ENCODE measurements at regions not wholly inside any gene's neighbourhood (a gene's known extent, or its start where the extent isn't known, plus 50 kb on each side); places are given as distances from the start of the nearest gene placed in this dataset.

DNA sequence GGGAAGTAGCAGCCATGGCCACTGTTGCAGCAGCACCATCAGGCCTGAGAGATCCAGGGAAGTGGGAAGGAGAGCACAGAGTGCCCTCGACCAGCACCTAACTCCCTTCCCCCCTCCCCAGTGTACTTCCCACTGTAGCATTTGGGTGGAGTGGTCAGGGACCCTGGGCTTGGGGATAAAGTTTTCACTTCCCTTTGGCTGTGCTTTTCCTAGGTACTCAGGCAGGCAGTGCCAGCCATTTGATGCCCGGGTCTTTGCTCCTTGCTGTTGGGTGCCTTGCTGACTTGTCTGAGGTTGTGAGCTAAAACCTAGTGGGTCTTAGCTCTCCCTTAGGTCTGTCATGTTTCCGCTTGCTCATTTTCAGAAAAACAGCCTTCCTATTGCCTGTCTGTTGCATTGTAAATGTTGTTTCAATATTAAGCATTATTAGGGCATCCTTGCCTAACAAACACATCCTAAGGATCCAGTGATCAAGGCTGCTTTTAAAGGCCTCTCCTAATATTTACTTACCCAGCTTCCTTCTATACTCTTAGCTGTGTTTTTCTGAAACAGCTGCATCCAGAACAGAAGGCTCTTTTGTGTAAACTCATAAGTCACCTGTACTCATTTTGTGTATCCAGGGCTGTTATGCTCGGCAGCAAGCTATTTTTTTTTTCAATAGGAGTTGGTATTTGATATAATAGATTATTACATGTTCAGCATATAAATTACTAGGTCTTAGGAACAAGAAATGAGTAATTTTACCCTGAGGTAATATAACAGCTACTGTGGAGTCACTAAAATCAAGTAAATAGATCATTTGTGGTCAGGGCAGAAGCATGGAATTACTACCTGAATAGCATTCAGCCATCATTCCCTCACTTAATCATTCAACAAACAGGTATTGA is 418.6 kb upstream of the PROX1 start:
- Histone ChIP-seq H3K4me3 (ENCODE audit: control extremely low read depth in 1 of 5, extremely low read depth in 1 of 5, insufficient read depth in 1 of 5, low read depth in 2 of 5, low read length in 4 of 5) (no peak overlapping the region), H3K36me3 (replicated peaks in 1 of 2; ENCODE audit: control extremely low read depth in 1 of 2, control insufficient read depth in 1 of 2, extremely low read depth in 1 of 2, insufficient read depth in 2 of 2, low read length in 1 of 2) (no peaks in the 10 kb centered on the region), H3K9ac (ENCODE audit: low read length) (no peak overlapping the region), H2AFZ (ENCODE audit: insufficient read depth, low read depth, low read length, poor library complexity, severe bottlenecking) (no peak overlapping the region), H3K4me2 (replicated peaks; ENCODE audit: low read depth, low read length, poor library complexity, severe bottlenecking) (no peak overlapping the region), H3K79me2 (ENCODE audit: control insufficient read depth, insufficient read depth, low read length) (no peaks in the 10 kb centered on the region), H3K9me3 (ENCODE audit: control extremely low read depth in 1 of 3, control insufficient read depth in 2 of 3, insufficient read depth in 1 of 3, low read length in 2 of 3) (peaks cover 1 to 3% (median 3%) of the 10 kb centered on the region in 3 donors), H3K27ac (ENCODE audit: low read length in 2 of 2) (no peak overlapping the region), H3K27me3 (replicated peaks in 1 of 4; ENCODE audit: control extremely low read depth in 1 of 4, control insufficient read depth in 3 of 4, insufficient read depth in 4 of 4, low read length in 3 of 4) (no peaks in the 10 kb centered on the region), H3K4me1 (ENCODE audit: control insufficient read depth in 2 of 2, insufficient read depth in 2 of 2, low read length in 2 of 2) (no peaks in the 10 kb centered on the region), H4K20me1 (ENCODE audit: control insufficient read depth, insufficient read depth, low read length, poor library complexity, severe bottlenecking) (no peaks in the 10 kb centered on the region)
- Mint-ChIP-seq H3K4me1 (no peaks in the 10 kb centered on the region), H3K4me3 (no peak overlapping the region), H3K27ac (no peak overlapping the region), H3K9me3 (ENCODE audit: insufficient read depth) (peaks cover 8% of the 10 kb centered on the region), H3K27me3 (peaks cover 4% of the 10 kb centered on the region)
- DNase-seq: no peak
- ChIA-PET CTCF (no interaction called here), POLR2A (no interaction called here)
- 89% methylated on average over 1 of the region's 4 CpGs for WGBS (ENCODE audit: insufficient coverage)
- no peak for ATAC-seq (ENCODE audit: low read depth)
- intact Hi-C loops (cut with micrococcal nuclease): no loop called here
- TF ChIP-seq, protein P1, sequence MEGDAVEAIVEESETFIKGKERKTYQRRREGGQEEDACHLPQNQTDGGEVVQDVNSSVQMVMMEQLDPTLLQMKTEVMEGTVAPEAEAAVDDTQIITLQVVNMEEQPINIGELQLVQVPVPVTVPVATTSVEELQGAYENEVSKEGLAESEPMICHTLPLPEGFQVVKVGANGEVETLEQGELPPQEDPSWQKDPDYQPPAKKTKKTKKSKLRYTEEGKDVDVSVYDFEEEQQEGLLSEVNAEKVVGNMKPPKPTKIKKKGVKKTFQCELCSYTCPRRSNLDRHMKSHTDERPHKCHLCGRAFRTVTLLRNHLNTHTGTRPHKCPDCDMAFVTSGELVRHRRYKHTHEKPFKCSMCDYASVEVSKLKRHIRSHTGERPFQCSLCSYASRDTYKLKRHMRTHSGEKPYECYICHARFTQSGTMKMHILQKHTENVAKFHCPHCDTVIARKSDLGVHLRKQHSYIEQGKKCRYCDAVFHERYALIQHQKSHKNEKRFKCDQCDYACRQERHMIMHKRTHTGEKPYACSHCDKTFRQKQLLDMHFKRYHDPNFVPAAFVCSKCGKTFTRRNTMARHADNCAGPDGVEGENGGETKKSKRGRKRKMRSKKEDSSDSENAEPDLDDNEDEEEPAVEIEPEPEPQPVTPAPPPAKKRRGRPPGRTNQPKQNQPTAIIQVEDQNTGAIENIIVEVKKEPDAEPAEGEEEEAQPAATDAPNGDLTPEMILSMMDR (IDR thresholded peaks at IDR 0.05): no peak
- TF ChIP-seq EZH2 (IDR thresholded peaks at IDR 0.05; ENCODE audit: borderline replicate concordance, insufficient read depth, low read depth, low read length, poor library complexity, severe bottlenecking): no peak

- H3K27me3 Mint-ChIP-seq: peaks cover 4% of the 10 kb centered on the region
- Histone ChIP-seq H4K20me1 (ENCODE audit: control insufficient read depth, insufficient read depth, low read length, poor library complexity, severe bottlenecking) (no peaks in the 10 kb centered on the region), H3K79me2 (ENCODE audit: control insufficient read depth, insufficient read depth, low read length) (no peaks in the 10 kb centered on the region), H3K4me3 (ENCODE audit: control extremely low read depth in 1 of 5, extremely low read depth in 1 of 5, insufficient read depth in 1 of 5, low read depth in 2 of 5, low read length in 4 of 5) (no peak overlapping the region), H3K4me1 (ENCODE audit: control insufficient read depth in 2 of 2, insufficient read depth in 2 of 2, low read length in 2 of 2) (no peaks in the 10 kb centered on the region), H3K27me3 (replicated peaks in 1 of 4; ENCODE audit: control extremely low read depth in 1 of 4, control insufficient read depth in 3 of 4, insufficient read depth in 4 of 4, low read length in 3 of 4) (no peaks in the 10 kb centered on the region), H2AFZ (ENCODE audit: insufficient read depth, low read depth, low read length, poor library complexity, severe bottlenecking) (no peak overlapping the region), H3K27ac (ENCODE audit: low read length in 2 of 2) (no peak overlapping the region), H3K9ac (ENCODE audit: low read length) (no peak overlapping the region), H3K4me2 (replicated peaks; ENCODE audit: low read depth, low read length, poor library complexity, severe bottlenecking) (no peak overlapping the region), H3K9me3 (ENCODE audit: control extremely low read depth in 1 of 3, control insufficient read depth in 2 of 3, insufficient read depth in 1 of 3, low read length in 2 of 3) (peaks cover 0 to 3% (median 1%) of the 10 kb centered on the region in 3 donors), H3K36me3 (replicated peaks in 1 of 2; ENCODE audit: control extremely low read depth in 1 of 2, control insufficient read depth in 1 of 2, extremely low read depth in 1 of 2, insufficient read depth in 2 of 2, low read length in 1 of 2) (no peaks in the 10 kb centered on the region)
- TF ChIP-seq, protein P1 (IDR thresholded peaks at IDR 0.05): no peak
- no peak for TF ChIP-seq EZH2 (IDR thresholded peaks at IDR 0.05; ENCODE audit: borderline replicate concordance, insufficient read depth, low read depth, low read length, poor library complexity, severe bottlenecking)
- no peaks in the 10 kb centered on the region for H3K4me1 Mint-ChIP-seq
- CTCF ChIA-PET: no interaction called here
- no peak overlapping the region for H3K27ac Mint-ChIP-seq
- intact Hi-C loops (cut with micrococcal nuclease): no loop called here
- no peak overlapping the region for H3K4me3 Mint-ChIP-seq
- H3K9me3 Mint-ChIP-seq (ENCODE audit: insufficient read depth): peaks cover 2% of the 10 kb centered on the region
- DNase-seq: no peak
- 100% methylated on average over 2 of the region's 4 CpGs for WGBS (ENCODE audit: insufficient coverage)
- ATAC-seq (ENCODE audit: low read depth): no peak
- POLR2A ChIA-PET: no interaction called here
These were observed 418.0 kb upstream of the PROX1 start for GRCh38 chr1:213569816-213570150.

Measured in B cell (primary cell).